ENCODE measurements at regions not wholly inside any gene's neighbourhood (a gene's known extent, or its start where the extent isn't known, plus 50 kb on each side); places are given as distances from the start of the nearest gene placed in this dataset.
"Not testable (repeated sequence)": the region's sequence is repeated elsewhere in the genome, so short reads cannot be mapped to it uniquely, and the experiment has no call there.

DNA sequence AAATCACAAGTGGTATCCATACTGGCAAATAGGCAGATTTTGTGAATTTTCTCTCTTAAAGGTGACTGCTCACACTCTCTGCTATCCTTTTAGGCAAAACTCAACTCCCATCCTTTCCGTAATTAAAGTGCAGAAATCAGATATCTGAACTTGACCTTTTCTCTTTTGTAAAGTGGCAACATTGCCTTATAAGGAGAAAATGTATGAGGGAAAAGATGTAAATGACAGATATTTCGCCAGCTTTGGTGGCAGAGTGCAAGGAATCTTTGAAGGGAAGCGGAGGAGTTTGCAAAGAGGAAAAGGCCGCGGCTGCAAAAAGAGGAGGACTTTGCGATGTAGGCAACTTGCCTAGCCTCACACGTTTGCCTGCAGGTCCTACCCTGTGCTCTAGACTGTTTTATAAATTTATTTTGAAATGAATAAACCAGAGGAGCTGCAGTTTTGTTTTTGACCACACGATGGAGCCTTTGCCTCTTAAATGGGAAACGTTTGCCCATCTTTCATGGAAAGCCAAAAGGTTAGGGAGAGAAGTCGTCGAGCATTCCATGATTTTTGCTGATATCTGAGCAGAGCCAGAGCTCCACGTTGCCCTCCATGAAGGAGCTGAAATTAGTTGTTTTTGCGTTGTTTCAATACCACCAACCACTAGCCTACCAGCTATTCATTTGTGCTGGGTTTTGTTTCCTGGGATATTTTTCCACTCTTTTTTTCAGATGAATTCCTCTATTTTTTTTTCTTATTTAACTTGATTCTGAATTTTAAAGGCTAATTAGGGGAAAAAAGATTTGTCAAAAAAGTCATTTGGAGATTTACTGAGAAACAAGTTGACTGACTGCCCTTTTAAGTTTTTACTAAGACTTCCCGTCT is 242.3 kb downstream of the LMX1A start:
- FAIRE-seq (no peak), DNase-seq (peak in 4 of 5 donors; percentile 37 to 64 (median 53))
- no peak overlapping the region for H3K4me3 ChIP-seq (ENCODE audit: low read length in 3 of 3)
- no peaks in the 10 kb centered on the region for H3K4me1 ChIP-seq (ENCODE audit: control insufficient read depth in 2 of 3, insufficient read depth in 2 of 3, low read depth in 1 of 3, low read length in 3 of 3)
- no peak overlapping the region for H3K27ac ChIP-seq (ENCODE audit: low read depth in 2 of 2, low read length in 2 of 2)
- H3K9me3 ChIP-seq (ENCODE audit: control insufficient read depth in 2 of 3, insufficient read depth in 1 of 3, low read length in 3 of 3), result no peaks in the 10 kb centered on the region
- TF ChIP-seq, protein P1, sequence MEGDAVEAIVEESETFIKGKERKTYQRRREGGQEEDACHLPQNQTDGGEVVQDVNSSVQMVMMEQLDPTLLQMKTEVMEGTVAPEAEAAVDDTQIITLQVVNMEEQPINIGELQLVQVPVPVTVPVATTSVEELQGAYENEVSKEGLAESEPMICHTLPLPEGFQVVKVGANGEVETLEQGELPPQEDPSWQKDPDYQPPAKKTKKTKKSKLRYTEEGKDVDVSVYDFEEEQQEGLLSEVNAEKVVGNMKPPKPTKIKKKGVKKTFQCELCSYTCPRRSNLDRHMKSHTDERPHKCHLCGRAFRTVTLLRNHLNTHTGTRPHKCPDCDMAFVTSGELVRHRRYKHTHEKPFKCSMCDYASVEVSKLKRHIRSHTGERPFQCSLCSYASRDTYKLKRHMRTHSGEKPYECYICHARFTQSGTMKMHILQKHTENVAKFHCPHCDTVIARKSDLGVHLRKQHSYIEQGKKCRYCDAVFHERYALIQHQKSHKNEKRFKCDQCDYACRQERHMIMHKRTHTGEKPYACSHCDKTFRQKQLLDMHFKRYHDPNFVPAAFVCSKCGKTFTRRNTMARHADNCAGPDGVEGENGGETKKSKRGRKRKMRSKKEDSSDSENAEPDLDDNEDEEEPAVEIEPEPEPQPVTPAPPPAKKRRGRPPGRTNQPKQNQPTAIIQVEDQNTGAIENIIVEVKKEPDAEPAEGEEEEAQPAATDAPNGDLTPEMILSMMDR (IDR thresholded peaks at IDR 0.05; ENCODE audit: borderline replicate concordance, extremely low read depth, insufficient read depth), result peak; percentile 57
- H3K36me3 ChIP-seq (ENCODE audit: control insufficient read depth in 2 of 3, insufficient read depth in 3 of 3, low read length in 3 of 3), result no peaks in the 10 kb centered on the region
- H3K27me3 ChIP-seq (ENCODE audit: control insufficient read depth, insufficient read depth, low read length), result peaks cover 15% of the 10 kb centered on the region
- intact Hi-C loops (cut with DNase I), result no loop called here
- H3K9ac ChIP-seq (ENCODE audit: low read length in 3 of 3), result no peak overlapping the region

DNA sequence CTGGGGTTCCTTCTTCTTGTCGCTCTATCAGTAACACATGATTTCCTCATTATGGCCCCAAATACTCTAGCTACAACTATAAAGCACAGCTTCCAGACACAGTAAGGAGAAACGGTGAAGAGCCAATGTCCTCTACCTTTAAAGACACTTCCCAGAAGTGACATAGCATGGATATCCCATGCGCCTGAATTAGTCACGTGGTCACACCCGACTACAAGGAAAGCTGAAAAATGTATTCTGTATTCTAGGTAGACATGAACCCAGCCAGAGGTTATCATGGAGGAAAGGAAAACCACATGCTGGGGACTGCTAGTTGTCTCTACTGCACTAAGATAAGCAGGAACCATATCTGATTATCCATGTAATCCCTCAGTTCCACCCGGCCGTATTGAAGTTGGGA is 244.3 kb downstream of the LMX1A start:
- Histone ChIP-seq H3K36me3 (ENCODE audit: control insufficient read depth in 2 of 3, insufficient read depth in 3 of 3, low read length in 3 of 3) (no peaks in the 10 kb centered on the region), H3K9me3 (ENCODE audit: control insufficient read depth in 2 of 3, insufficient read depth in 1 of 3, low read length in 3 of 3) (no peaks in the 10 kb centered on the region), H3K9ac (ENCODE audit: low read length in 3 of 3) (no peak overlapping the region), H3K27ac (ENCODE audit: low read depth in 2 of 2, low read length in 2 of 2) (no peak overlapping the region), H3K4me1 (ENCODE audit: control insufficient read depth in 2 of 3, insufficient read depth in 2 of 3, low read depth in 1 of 3, low read length in 3 of 3) (no peaks in the 10 kb centered on the region), H3K4me3 (ENCODE audit: low read length in 3 of 3) (no peak overlapping the region), H3K27me3 (ENCODE audit: control insufficient read depth, insufficient read depth, low read length) (peaks cover 6% of the 10 kb centered on the region)
- intact Hi-C loops (cut with DNase I), result no loop called here
- no peak for DNase-seq
- FAIRE-seq, result no peak
- TF ChIP-seq, protein P1 (IDR thresholded peaks at IDR 0.05; ENCODE audit: borderline replicate concordance, extremely low read depth, insufficient read depth), result no peak

GRCh38 chr1:165109013-165109412 is 247.5 kb downstream of the LMX1A start:
- no peak overlapping the region for H3K9ac ChIP-seq (ENCODE audit: low read length in 3 of 3)
- DNase-seq, result no peak
- peaks cover 2% of the 10 kb centered on the region for H3K27me3 ChIP-seq (ENCODE audit: control insufficient read depth, insufficient read depth, low read length)
- no peaks in the 10 kb centered on the region for H3K4me1 ChIP-seq (ENCODE audit: control insufficient read depth in 2 of 3, insufficient read depth in 2 of 3, low read depth in 1 of 3, low read length in 3 of 3)
- no peak overlapping the region for H3K27ac ChIP-seq (ENCODE audit: low read depth in 2 of 2, low read length in 2 of 2)
- TF ChIP-seq, protein P1 (IDR thresholded peaks at IDR 0.05; ENCODE audit: borderline replicate concordance, extremely low read depth, insufficient read depth), result no peak
- FAIRE-seq, result no peak
- intact Hi-C loops (cut with DNase I), result no loop called here
- no peak overlapping the region for H3K4me3 ChIP-seq (ENCODE audit: low read length in 3 of 3)
- H3K9me3 ChIP-seq (ENCODE audit: control insufficient read depth in 2 of 3, insufficient read depth in 1 of 3, low read length in 3 of 3), result no peaks in the 10 kb centered on the region
- H3K36me3 ChIP-seq (ENCODE audit: control insufficient read depth in 2 of 3, insufficient read depth in 3 of 3, low read length in 3 of 3), result no peaks in the 10 kb centered on the region

DNA sequence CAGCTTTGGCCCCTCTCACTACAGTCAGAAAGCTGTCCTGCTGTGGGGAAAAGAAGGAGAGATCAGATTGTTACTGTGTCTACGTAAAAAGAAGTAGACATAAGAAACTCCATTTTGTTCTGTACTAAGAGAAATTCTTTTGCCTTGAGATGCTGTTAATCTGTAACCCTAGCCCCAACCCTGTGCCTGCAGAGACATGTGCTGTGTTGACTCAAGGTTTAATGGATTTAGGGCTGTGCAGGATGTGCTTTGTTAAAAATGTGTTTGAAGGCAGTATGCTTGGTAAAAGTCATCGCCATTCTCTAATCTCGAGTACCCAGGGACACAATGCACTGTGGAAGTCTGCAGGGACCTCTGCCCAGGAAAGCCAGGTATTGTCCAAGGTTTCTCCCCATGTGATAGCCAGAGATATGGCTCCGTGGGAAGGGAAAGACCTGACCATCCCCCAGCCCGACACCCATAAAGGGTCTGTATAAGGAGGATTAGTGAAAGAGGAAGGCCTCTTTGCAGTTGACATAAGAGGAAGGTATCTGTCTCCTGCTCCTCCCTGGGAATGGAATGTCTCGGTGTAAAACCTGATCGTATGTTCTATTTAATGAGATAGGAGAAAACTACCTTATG is 263.9 kb downstream of the LMX1A start:
- H3K4me3 ChIP-seq (ENCODE audit: low read length in 3 of 3); H3K4me1 ChIP-seq (ENCODE audit: control insufficient read depth in 2 of 3, insufficient read depth in 2 of 3, low read depth in 1 of 3, low read length in 3 of 3); FAIRE-seq; H3K27me3 ChIP-seq (ENCODE audit: control insufficient read depth, insufficient read depth, low read length); intact Hi-C loops (cut with DNase I); H3K27ac ChIP-seq (ENCODE audit: low read depth in 2 of 2, low read length in 2 of 2); H3K9ac ChIP-seq (ENCODE audit: low read length in 3 of 3); H3K9me3 ChIP-seq (ENCODE audit: control insufficient read depth in 2 of 3, insufficient read depth in 1 of 3, low read length in 3 of 3); H3K36me3 ChIP-seq (ENCODE audit: control insufficient read depth in 2 of 3, insufficient read depth in 3 of 3, low read length in 3 of 3): not testable (repeated sequence)
- DNase-seq, result peak in 2 of 5 donors; percentile 34 to 37
